H9 (cell line): ENCODE measurements at regions not wholly inside any gene's neighbourhood (a gene's known extent, or its start where the extent isn't known, plus 50 kb on each side); places are given as distances from the start of the nearest gene placed in this dataset.

Experiments
- DNase-seq: peaks from one replicate; pipeline ENCODE4 v3.0.0-alpha.2; 2017
- H2AFZ ChIP-seq: one replicate; pipeline ENCODE4 v1.6.1; 2013; ENCODE audit warnings: mild to moderate bottlenecking, low read length, control low read depth, moderate library complexity
- H2AK5ac ChIP-seq: 2 replicates; pipeline ENCODE4 v1.6.1; 2013; ENCODE audit warnings: low read length, control low read depth, mixed read lengths; ENCODE audit not compliant: insufficient read length
- H2BK120ac ChIP-seq: one replicate; pipeline ENCODE4 v1.6.1; 2013; ENCODE audit warnings: low read depth, mild to moderate bottlenecking, low read length, control low read depth, inconsistent platforms; ENCODE audit not compliant: poor library complexity, severe bottlenecking
- H2BK12ac ChIP-seq: 2 replicates; pipeline ENCODE4 v1.6.1; 2013; ENCODE audit warnings: low read length, control low read depth, mixed read lengths, low read depth; ENCODE audit not compliant: insufficient read length
- H2BK15ac ChIP-seq: 2 replicates; pipeline ENCODE4 v1.6.1; 2013; ENCODE audit warnings: low read depth, low read length, control low read depth
- H2BK20ac ChIP-seq: one replicate; pipeline ENCODE4 v1.6.1; 2013; ENCODE audit warnings: low read depth, mild to moderate bottlenecking, low read length, control low read depth, inconsistent platforms; ENCODE audit not compliant: poor library complexity, severe bottlenecking
- H2BK5ac ChIP-seq: 2 replicates; pipeline ENCODE4 v1.6.1; 2013; ENCODE audit warnings: low read length, control low read depth, mixed read lengths; ENCODE audit not compliant: insufficient read length
- H3K14ac ChIP-seq: 2 replicates; pipeline ENCODE4 v1.6.1; 2013; ENCODE audit warnings: low read length, control low read depth; ENCODE audit not compliant: insufficient read depth
- H3K18ac ChIP-seq: 2 replicates; pipeline ENCODE4 v1.6.1; 2013; ENCODE audit warnings: low read depth, mild to moderate bottlenecking, mixed read lengths, low read length, control low read depth; ENCODE audit not compliant: insufficient read length
- H3K23ac ChIP-seq: 2 replicates; pipeline ENCODE4 v1.6.1; 2013; ENCODE audit warnings: low read length, control low read depth, mixed read lengths, low read depth; ENCODE audit not compliant: insufficient read length
- H3K23me2 ChIP-seq: 2 replicates; pipeline ENCODE4 v1.6.1; 2013; ENCODE audit warnings: low read depth, mild to moderate bottlenecking, mixed read lengths, low read length, control low read depth; ENCODE audit not compliant: insufficient read length, poor library complexity, severe bottlenecking
- H3K27ac ChIP-seq: 2 replicates; pipeline ENCODE4 v1.5.1; 2013; ENCODE audit warnings: low read length, control low read depth, mixed read lengths, low read depth; ENCODE audit not compliant: insufficient read length
- H3K27me3 ChIP-seq: 2 replicates; pipeline ENCODE4 v1.6.1; 2013; ENCODE audit warnings: low read length, control low read depth, inconsistent platforms; ENCODE audit not compliant: insufficient read depth
- H3K4ac ChIP-seq: 2 replicates; pipeline ENCODE4 v1.6.1; 2013; ENCODE audit warnings: low read depth, mild to moderate bottlenecking, control low read depth, inconsistent platforms, low read length, moderate library complexity
- H3K4me1 ChIP-seq: 2 replicates; pipeline ENCODE4 v1.6.1; 2013; ENCODE audit warnings: low read length, control low read depth, inconsistent platforms; ENCODE audit not compliant: insufficient read depth
- H3K4me2 ChIP-seq: 2 replicates; pipeline ENCODE4 v1.6.1; 2013; ENCODE audit warnings: low read length, control low read depth, mixed read lengths; ENCODE audit not compliant: insufficient read length, insufficient read depth
- H3K56ac ChIP-seq: 2 replicates; pipeline ENCODE4 v1.6.1; 2013; ENCODE audit warnings: low read depth, mild to moderate bottlenecking, mixed read lengths, low read length, control low read depth; ENCODE audit not compliant: insufficient read length
- H3K79me1 ChIP-seq: 2 replicates; pipeline ENCODE4 v1.6.1; 2013; ENCODE audit warnings: low read depth, mild to moderate bottlenecking, moderate library complexity, low read length, control low read depth, inconsistent platforms; ENCODE audit not compliant: insufficient read depth, poor library complexity, severe bottlenecking
- H3K79me2 ChIP-seq: 2 replicates; pipeline ENCODE4 v1.6.1; 2013; ENCODE audit warnings: low read length, control low read depth, inconsistent platforms; ENCODE audit not compliant: insufficient read depth
- H3K9ac ChIP-seq: 2 replicates; pipeline ENCODE4 v1.6.1; 2013; ENCODE audit warnings: low read length, control low read depth, mixed read lengths; ENCODE audit not compliant: insufficient read length; ENCODE audit errors: extremely low read depth
- H3K9me3 ChIP-seq: one replicate; pipeline ENCODE4 v1.6.1; 2013; ENCODE audit warnings: low read depth, low read length, inconsistent platforms; ENCODE audit not compliant: control insufficient read depth
- H3T11ph ChIP-seq: one replicate; pipeline ENCODE4 v1.6.1; 2013; ENCODE audit warnings: mild to moderate bottlenecking, low read length, control low read depth, inconsistent platforms
- H4K20me1 ChIP-seq: one replicate; pipeline ENCODE4 v1.6.1; 2013; ENCODE audit not compliant: control insufficient read depth, insufficient read length, insufficient read depth
- H4K5ac ChIP-seq: 2 replicates; pipeline ENCODE4 v1.6.1; 2013; ENCODE audit warnings: low read depth, mild to moderate bottlenecking, mixed read lengths, low read length, control low read depth; ENCODE audit not compliant: insufficient read length
- H4K8ac ChIP-seq: replicated peaks from 2 replicates; pipeline ENCODE4 v1.6.1; 2013; ENCODE audit warnings: low read length, control low read depth, mixed read lengths, low read depth; ENCODE audit not compliant: insufficient read length
- H4K91ac ChIP-seq: 2 replicates; pipeline ENCODE4 v1.6.1; 2013; ENCODE audit warnings: low read depth, mild to moderate bottlenecking, moderate library complexity, mixed read lengths, low read length, control low read depth; ENCODE audit not compliant: insufficient read length
- H3K27ac Mint-ChIP-seq, 3 experiments: 2 replicates in 2 of 3; 3 replicates in 1 of 3; pipeline ENCODE4 v1.8.0; 2020 to 2021; ENCODE audit warnings: mixed read lengths in 3 of 3, mild to moderate bottlenecking in 1 of 3, moderate library complexity in 1 of 3
- H3K27me3 Mint-ChIP-seq: 2 replicates; pipeline ENCODE4 v1.8.0; 2021; ENCODE audit warnings: low read depth, mild to moderate bottlenecking, moderate library complexity, mixed read lengths
- H3K36me3 Mint-ChIP-seq, 3 experiments: 2 replicates in 2 of 3; 3 replicates in 1 of 3; pipeline ENCODE4 v1.8.0; 2020 to 2021; ENCODE audit warnings: low read depth in 3 of 3, mixed read lengths in 3 of 3; ENCODE audit not compliant: insufficient read depth in 1 of 3
- H3K4me1 Mint-ChIP-seq, 2 experiments: 2 replicates each; pipeline ENCODE4 v1.8.0; 2020; ENCODE audit warnings: mixed read lengths in 2 of 2
- H3K4me3 Mint-ChIP-seq, 2 experiments: 2 replicates in 1 of 2; 3 replicates in 1 of 2; pipeline ENCODE4 v1.8.0; 2020 to 2021; ENCODE audit warnings: mild to moderate bottlenecking in 2 of 2, mixed read lengths in 2 of 2, moderate library complexity in 1 of 2
- H3K9me3 Mint-ChIP-seq, 2 experiments: 2 replicates in 1 of 2; 3 replicates in 1 of 2; pipeline ENCODE4 v1.8.0; 2020; ENCODE audit warnings: mild to moderate bottlenecking in 2 of 2, mixed read lengths in 2 of 2, moderate library complexity in 1 of 2
- WGBS: extraction: QIAGEN DNeasy Blood & Tissue Kit; methylation state at CpG from one replicate; pipeline ENCODE4 v1.1.7; 2013; ENCODE audit warnings: missing lambda C conversion rate, low lambda C conversion rate, mixed read lengths; ENCODE audit not compliant: insufficient read length; ENCODE audit errors: extremely low coverage; 5-methylcytosine and 5-hydroxymethylcytosine counted together
- TF ChIP-seq, protein P1 (sequence below): fragments of 200-600 bp; sonication (generic); conservative IDR thresholded peaks from 3 replicates; pipeline ENCODE4 v1.8.0; 2021; ENCODE audit warnings: antibody characterized with exemption, mild to moderate bottlenecking

DNA sequence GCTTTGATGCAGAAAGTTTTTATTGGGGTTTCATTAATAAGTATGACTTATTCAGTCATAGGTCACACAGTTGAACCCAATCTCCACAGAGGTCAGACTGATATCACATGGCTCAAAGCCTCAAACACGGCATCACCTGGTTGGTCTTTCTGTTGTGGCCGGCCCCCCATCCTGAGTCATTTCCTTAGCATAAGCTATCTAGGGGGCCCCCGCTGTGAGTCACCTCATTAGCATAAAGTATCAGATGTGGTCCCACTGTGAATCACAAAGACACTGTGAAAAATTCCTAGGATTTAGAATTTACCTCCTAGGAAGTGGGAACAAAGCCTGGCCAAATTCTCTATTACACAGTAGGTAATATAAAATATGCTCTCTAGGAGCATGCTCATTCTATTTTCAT is 502.2 kb downstream of the PYDC2 start:
- Histone ChIP-seq H3K4me1 (peaks cover 16% of the 10 kb centered on the region), H2BK15ac (no peak overlapping the region), H3K23me2 (no peaks in the 10 kb centered on the region), H4K91ac (no peak overlapping the region), H3K27ac (peak overlapping the region; percentile 76), H2BK5ac (peak overlapping the region; percentile 76), H4K20me1 (no peaks in the 10 kb centered on the region), H3K18ac (no peak overlapping the region), H3K9me3 (no peaks in the 10 kb centered on the region), H4K5ac (no peak overlapping the region), H3K9ac (no peak overlapping the region), H2BK12ac (no peak overlapping the region), H3T11ph (no peak overlapping the region), H2AFZ (no peak overlapping the region), H3K27me3 (no peaks in the 10 kb centered on the region), H4K8ac (no peak overlapping the region), H3K23ac (no peak overlapping the region), H3K79me2 (no peaks in the 10 kb centered on the region), H2BK120ac (no peak overlapping the region), H3K14ac (no peak overlapping the region; the same call in 1 of the 2 replicates), H2AK5ac (no peak overlapping the region), H3K4me2 (no peak overlapping the region), H3K79me1 (no peaks in the 10 kb centered on the region), H3K56ac (no peak overlapping the region), H2BK20ac (peak overlapping the region; percentile 45), H3K4ac (no peak overlapping the region)
- TF ChIP-seq, protein P1, sequence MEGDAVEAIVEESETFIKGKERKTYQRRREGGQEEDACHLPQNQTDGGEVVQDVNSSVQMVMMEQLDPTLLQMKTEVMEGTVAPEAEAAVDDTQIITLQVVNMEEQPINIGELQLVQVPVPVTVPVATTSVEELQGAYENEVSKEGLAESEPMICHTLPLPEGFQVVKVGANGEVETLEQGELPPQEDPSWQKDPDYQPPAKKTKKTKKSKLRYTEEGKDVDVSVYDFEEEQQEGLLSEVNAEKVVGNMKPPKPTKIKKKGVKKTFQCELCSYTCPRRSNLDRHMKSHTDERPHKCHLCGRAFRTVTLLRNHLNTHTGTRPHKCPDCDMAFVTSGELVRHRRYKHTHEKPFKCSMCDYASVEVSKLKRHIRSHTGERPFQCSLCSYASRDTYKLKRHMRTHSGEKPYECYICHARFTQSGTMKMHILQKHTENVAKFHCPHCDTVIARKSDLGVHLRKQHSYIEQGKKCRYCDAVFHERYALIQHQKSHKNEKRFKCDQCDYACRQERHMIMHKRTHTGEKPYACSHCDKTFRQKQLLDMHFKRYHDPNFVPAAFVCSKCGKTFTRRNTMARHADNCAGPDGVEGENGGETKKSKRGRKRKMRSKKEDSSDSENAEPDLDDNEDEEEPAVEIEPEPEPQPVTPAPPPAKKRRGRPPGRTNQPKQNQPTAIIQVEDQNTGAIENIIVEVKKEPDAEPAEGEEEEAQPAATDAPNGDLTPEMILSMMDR, result no peak
- H3K4me1 Mint-ChIP-seq, result peaks cover 52 to 60% of the 10 kb centered on the region in 2 experiments
- no CpG with 5 or more reads among the region's 3 CpGs for WGBS
- DNase-seq, result peak; percentile 52
- H3K4me3 Mint-ChIP-seq, result no peak overlapping the region
- H3K27ac Mint-ChIP-seq, result peak overlapping the region in 2 of 3 experiments; percentile 91 to 92; a peak in 3 of 7 replicates
- H3K27me3 Mint-ChIP-seq, result no peaks in the 10 kb centered on the region
- 0 out of 7 replicates have a peak, but pooled peaks cover 0 to 2% (median 0%) of the 10 kb centered on the region in 3 experiments for H3K36me3 Mint-ChIP-seq
- H3K9me3 Mint-ChIP-seq, result no peaks in the 10 kb centered on the region
